SK-N-SH treated with all-trans-retinoic acid at 6 μM for 48 hours (cell line): ENCODE measurements at regions not wholly inside any gene's neighbourhood (a gene's known extent, or its start where the extent isn't known, plus 50 kb on each side); places are given as distances from the start of the nearest gene placed in this dataset.

Experiments used
- ATAC-seq: fragments of 200-7000 bp; cut with Tn5 transposase; 3 replicates; pipeline ENCODE4 v1.9.1; 2020; ENCODE audit warnings: mild to moderate bottlenecking, moderate library complexity
- BACH2 ChIP-seq: fragments of 250-450 bp; sonication (Bioruptor Pico); IDR thresholded peaks from 2 replicates; pipeline ENCODE4 v1.9.0; 2021; ENCODE audit warnings: mild to moderate bottlenecking, borderline replicate concordance
- CSDC2 ChIP-seq: fragments of 250-450 bp; sonication (Bioruptor Pico); IDR thresholded peaks from 2 replicates; pipeline ENCODE4 v1.5.0; 2020; ENCODE audit warnings: mild to moderate bottlenecking, moderate library complexity
- ESRRG ChIP-seq: fragments of 250-450 bp; sonication (Bioruptor Pico); IDR thresholded peaks from 2 replicates; pipeline ENCODE4 v1.6.1; 2021; ENCODE audit warnings: mild to moderate bottlenecking
- GLIS3 ChIP-seq: fragments of 250-450 bp; sonication (Bioruptor Pico); IDR thresholded peaks from 2 replicates; pipeline ENCODE4 v1.5.0; 2020; ENCODE audit warnings: mild to moderate bottlenecking, moderate library complexity
- ISL1 ChIP-seq: fragments of 250-450 bp; sonication (Bioruptor Pico); IDR thresholded peaks from 2 replicates; pipeline ENCODE4 v2.1.2; 2022; ENCODE audit warnings: mild to moderate bottlenecking, moderate library complexity
- OSR1 ChIP-seq: fragments of 250-450 bp; sonication (Bioruptor Pico); IDR thresholded peaks from 2 replicates; pipeline ENCODE4 v1.8.0; 2022; ENCODE audit warnings: moderate library complexity, mild to moderate bottlenecking, inconsistent platforms
- PPARA ChIP-seq: fragments of 250-450 bp; sonication (Bioruptor Pico); IDR thresholded peaks from 2 replicates; pipeline ENCODE4 v1.5.0; 2020; ENCODE audit warnings: mild to moderate bottlenecking, borderline replicate concordance
- RARB ChIP-seq: fragments of 250-450 bp; sonication (Bioruptor Pico); IDR thresholded peaks from 2 replicates; pipeline ENCODE4 v1.8.0; 2021; ENCODE audit warnings: mild to moderate bottlenecking, moderate library complexity
- TCF4 ChIP-seq: fragments of 250-450 bp; sonication (Bioruptor Pico); IDR thresholded peaks from 2 replicates; pipeline ENCODE4 v1.8.0; 2021; ENCODE audit warnings: mild to moderate bottlenecking, moderate library complexity, borderline replicate concordance
- TOX ChIP-seq: fragments of 250-450 bp; sonication (Bioruptor Pico); IDR thresholded peaks from 2 replicates; pipeline ENCODE4 v1.8.0; 2021; ENCODE audit warnings: mild to moderate bottlenecking, moderate library complexity, borderline replicate concordance
- ZC3H10 ChIP-seq: fragments of 250-450 bp; sonication (Bioruptor Pico); IDR thresholded peaks from 2 replicates; pipeline ENCODE4 v1.5.1; 2021; ENCODE audit warnings: mild to moderate bottlenecking, moderate library complexity
- ZFP3 ChIP-seq: fragments of 250-450 bp; sonication (Bioruptor Pico); IDR thresholded peaks from 2 replicates; pipeline ENCODE4 v1.5.0; 2020; ENCODE audit warnings: mild to moderate bottlenecking, moderate library complexity
- ZFP30 ChIP-seq: fragments of 450-650 bp; formaldehyde crosslinking; IDR thresholded peaks from 2 replicates; pipeline ENCODE4 v1.5.0; 2022; ENCODE audit warnings: mild to moderate bottlenecking, moderate library complexity
- ZNF565 ChIP-seq: fragments of 450-650 bp; formaldehyde crosslinking; conservative IDR thresholded peaks from 2 replicates; pipeline ENCODE4 v1.5.0; 2020; ENCODE audit warnings: low read depth, mild to moderate bottlenecking, moderate library complexity
- ZNF70 ChIP-seq: fragments of 450-650 bp; formaldehyde crosslinking; IDR thresholded peaks from 2 replicates; pipeline ENCODE4 v1.5.0; 2020; ENCODE audit warnings: mild to moderate bottlenecking, moderate library complexity
- TF ChIP-seq, protein P1 (sequence below): fragments of 250-450 bp; sonication (Bioruptor Pico); IDR thresholded peaks from 2 replicates; pipeline ENCODE4 v1.8.0; 2021; ENCODE audit warnings: low read depth, mild to moderate bottlenecking, moderate library complexity, borderline replicate concordance
- TF ChIP-seq, protein P2 (sequence below): fragments of 250-450 bp; sonication (Bioruptor Pico); IDR thresholded peaks from 2 replicates; pipeline ENCODE4 v1.8.0; 2020; ENCODE audit warnings: mild to moderate bottlenecking, moderate library complexity, borderline replicate concordance
- TF ChIP-seq, protein P3 (sequence below): fragments of 250-450 bp; sonication (Bioruptor Pico); IDR thresholded peaks from 2 replicates; pipeline ENCODE4 v1.5.0; 2020; ENCODE audit warnings: mild to moderate bottlenecking, moderate library complexity
- TF ChIP-seq, protein P4 (sequence below): fragments of 250-450 bp; sonication (Bioruptor Pico); IDR thresholded peaks from 2 replicates; pipeline ENCODE4 v1.5.1; 2021; ENCODE audit warnings: mild to moderate bottlenecking, moderate library complexity
- TF ChIP-seq, protein P5 (sequence below): fragments of 250-450 bp; sonication (Bioruptor Pico); IDR thresholded peaks from 2 replicates; pipeline ENCODE4 v1.5.1; 2020; ENCODE audit warnings: low read depth, mild to moderate bottlenecking, moderate library complexity

DNA sequence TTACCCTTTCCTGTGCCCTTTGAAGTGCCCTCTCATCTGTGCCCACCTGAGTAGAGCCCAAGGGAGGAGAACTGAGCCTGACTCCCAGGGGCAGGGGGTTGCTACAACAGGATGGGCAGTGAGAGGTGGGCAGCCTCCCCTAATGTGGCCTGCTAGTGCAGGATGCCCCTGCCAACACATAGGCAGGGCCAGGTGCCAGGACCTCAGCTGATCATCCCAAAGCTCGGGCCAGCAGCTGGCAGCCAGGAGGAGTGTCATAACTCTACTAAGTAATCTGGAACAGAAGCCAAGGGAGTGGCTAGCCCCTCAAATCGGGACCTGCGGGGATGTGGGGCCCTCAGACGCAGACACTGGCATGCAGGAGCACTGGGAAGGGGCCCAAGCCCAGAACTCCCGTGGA, 208.8 kb upstream of the RAB4A start:
- ATAC-seq, result no peak

DNA sequence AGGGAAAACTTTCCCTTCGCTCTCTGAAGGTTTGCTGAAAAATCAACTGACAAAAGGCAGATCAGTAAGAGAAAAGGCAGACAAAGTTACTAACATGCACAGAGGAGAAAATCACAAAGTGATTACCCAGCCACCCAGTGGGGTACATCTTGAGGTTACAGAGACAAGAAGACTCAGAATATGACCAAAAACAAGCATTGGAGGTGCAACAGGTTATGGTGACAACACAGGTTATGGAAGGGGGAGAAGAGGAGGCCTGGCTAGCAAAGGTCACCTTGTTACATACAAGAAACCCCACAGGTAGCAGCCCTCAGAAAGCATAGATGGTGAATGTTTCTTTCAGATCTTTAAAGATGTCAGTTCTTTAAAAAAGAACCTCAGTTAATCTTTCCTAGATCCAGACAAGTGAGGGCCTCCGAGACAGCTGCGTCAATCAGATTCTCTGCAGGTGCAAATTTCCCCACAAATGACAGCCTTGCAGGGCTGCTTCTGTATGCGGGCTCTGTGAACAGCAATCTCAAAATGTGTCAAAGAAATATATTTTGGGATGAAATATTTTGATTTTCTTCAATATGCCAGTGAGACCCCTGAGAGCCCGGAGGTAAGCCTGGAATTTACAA, 207.6 kb upstream of the RAB4A start:
- TF ChIP-seq GLIS3 (CRISPR knock-in tag) (no peak), ISL1 (CRISPR knock-in tag) (no peak), OSR1 (CRISPR knock-in tag) (no peak), ZFP30 (CRISPR knock-in tag) (no peak), ZNF70 (CRISPR knock-in tag) (no peak), RARB (no peak), CSDC2 (CRISPR knock-in tag) (no peak), ZFP3 (CRISPR knock-in tag) (no peak), BACH2 (CRISPR knock-in tag) (no peak), PPARA (no peak), TOX (no peak), ZC3H10 (CRISPR knock-in tag) (no peak), TCF4 (CRISPR knock-in tag) (no peak), ESRRG (CRISPR knock-in tag) (no peak)
- TF ChIP-seq, protein P1, sequence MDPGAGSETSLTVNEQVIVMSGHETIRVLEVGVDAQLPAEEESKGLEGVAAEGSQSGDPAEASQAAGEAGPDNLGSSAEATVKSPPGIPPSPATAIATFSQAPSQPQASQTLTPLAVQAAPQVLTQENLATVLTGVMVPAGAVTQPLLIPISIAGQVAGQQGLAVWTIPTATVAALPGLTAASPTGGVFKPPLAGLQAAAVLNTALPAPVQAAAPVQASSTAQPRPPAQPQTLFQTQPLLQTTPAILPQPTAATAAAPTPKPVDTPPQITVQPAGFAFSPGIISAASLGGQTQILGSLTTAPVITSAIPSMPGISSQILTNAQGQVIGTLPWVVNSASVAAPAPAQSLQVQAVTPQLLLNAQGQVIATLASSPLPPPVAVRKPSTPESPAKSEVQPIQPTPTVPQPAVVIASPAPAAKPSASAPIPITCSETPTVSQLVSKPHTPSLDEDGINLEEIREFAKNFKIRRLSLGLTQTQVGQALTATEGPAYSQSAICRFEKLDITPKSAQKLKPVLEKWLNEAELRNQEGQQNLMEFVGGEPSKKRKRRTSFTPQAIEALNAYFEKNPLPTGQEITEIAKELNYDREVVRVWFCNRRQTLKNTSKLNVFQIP (CRISPR knock-in tag), result no peak
- TF ChIP-seq, protein P2, sequence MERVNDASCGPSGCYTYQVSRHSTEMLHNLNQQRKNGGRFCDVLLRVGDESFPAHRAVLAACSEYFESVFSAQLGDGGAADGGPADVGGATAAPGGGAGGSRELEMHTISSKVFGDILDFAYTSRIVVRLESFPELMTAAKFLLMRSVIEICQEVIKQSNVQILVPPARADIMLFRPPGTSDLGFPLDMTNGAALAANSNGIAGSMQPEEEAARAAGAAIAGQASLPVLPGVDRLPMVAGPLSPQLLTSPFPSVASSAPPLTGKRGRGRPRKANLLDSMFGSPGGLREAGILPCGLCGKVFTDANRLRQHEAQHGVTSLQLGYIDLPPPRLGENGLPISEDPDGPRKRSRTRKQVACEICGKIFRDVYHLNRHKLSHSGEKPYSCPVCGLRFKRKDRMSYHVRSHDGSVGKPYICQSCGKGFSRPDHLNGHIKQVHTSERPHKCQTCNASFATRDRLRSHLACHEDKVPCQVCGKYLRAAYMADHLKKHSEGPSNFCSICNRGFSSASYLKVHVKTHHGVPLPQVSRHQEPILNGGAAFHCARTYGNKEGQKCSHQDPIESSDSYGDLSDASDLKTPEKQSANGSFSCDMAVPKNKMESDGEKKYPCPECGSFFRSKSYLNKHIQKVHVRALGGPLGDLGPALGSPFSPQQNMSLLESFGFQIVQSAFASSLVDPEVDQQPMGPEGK (CRISPR knock-in tag), result no peak
- TF ChIP-seq, protein P3, sequence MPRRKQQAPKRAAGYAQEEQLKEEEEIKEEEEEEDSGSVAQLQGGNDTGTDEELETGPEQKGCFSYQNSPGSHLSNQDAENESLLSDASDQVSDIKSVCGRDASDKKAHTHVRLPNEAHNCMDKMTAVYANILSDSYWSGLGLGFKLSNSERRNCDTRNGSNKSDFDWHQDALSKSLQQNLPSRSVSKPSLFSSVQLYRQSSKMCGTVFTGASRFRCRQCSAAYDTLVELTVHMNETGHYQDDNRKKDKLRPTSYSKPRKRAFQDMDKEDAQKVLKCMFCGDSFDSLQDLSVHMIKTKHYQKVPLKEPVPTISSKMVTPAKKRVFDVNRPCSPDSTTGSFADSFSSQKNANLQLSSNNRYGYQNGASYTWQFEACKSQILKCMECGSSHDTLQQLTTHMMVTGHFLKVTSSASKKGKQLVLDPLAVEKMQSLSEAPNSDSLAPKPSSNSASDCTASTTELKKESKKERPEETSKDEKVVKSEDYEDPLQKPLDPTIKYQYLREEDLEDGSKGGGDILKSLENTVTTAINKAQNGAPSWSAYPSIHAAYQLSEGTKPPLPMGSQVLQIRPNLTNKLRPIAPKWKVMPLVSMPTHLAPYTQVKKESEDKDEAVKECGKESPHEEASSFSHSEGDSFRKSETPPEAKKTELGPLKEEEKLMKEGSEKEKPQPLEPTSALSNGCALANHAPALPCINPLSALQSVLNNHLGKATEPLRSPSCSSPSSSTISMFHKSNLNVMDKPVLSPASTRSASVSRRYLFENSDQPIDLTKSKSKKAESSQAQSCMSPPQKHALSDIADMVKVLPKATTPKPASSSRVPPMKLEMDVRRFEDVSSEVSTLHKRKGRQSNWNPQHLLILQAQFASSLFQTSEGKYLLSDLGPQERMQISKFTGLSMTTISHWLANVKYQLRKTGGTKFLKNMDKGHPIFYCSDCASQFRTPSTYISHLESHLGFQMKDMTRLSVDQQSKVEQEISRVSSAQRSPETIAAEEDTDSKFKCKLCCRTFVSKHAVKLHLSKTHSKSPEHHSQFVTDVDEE (CRISPR knock-in tag), result no peak
- TF ChIP-seq, protein P4, sequence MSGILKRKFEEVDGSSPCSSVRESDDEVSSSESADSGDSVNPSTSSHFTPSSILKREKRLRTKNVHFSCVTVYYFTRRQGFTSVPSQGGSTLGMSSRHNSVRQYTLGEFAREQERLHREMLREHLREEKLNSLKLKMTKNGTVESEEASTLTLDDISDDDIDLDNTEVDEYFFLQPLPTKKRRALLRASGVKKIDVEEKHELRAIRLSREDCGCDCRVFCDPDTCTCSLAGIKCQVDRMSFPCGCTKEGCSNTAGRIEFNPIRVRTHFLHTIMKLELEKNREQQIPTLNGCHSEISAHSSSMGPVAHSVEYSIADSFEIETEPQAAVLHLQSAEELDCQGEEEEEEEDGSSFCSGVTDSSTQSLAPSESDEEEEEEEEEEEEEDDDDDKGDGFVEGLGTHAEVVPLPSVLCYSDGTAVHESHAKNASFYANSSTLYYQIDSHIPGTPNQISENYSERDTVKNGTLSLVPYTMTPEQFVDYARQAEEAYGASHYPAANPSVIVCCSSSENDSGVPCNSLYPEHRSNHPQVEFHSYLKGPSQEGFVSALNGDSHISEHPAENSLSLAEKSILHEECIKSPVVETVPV (CRISPR knock-in tag), result no peak
- no peak for ATAC-seq

More for the DNA sequence above, 208.8 kb upstream of the RAB4A start:
- TF ChIP-seq BACH2 (CRISPR knock-in tag), result no peak
- TF ChIP-seq ZNF565, result no peak
- no peak for TF ChIP-seq ZFP30 (CRISPR knock-in tag)
- TF ChIP-seq ZC3H10 (CRISPR knock-in tag), result no peak
- no peak for TF ChIP-seq ZFP3 (CRISPR knock-in tag)
- TF ChIP-seq ESRRG (CRISPR knock-in tag), result no peak
- no peak for TF ChIP-seq OSR1 (CRISPR knock-in tag)
- no peak for TF ChIP-seq RARB
- TF ChIP-seq, protein P5, sequence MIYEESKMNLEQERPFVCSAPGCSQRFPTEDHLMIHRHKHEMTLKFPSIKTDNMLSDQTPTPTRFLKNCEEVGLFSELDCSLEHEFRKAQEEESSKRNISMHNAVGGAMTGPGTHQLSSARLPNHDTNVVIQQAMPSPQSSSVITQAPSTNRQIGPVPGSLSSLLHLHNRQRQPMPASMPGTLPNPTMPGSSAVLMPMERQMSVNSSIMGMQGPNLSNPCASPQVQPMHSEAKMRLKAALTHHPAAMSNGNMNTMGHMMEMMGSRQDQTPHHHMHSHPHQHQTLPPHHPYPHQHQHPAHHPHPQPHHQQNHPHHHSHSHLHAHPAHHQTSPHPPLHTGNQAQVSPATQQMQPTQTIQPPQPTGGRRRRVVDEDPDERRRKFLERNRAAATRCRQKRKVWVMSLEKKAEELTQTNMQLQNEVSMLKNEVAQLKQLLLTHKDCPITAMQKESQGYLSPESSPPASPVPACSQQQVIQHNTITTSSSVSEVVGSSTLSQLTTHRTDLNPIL (CRISPR knock-in tag), result no peak
- TF ChIP-seq ZNF70 (CRISPR knock-in tag), result no peak
- TF ChIP-seq, protein P3 (CRISPR knock-in tag), result no peak
- no peak for TF ChIP-seq PPARA
- TF ChIP-seq TCF4 (CRISPR knock-in tag), result no peak
- TF ChIP-seq, all 23 proteins: peak for 0
